Osteoblast (primary cell): ENCODE measurements at regions not wholly inside any gene's neighbourhood (a gene's known extent, or its start where the extent isn't known, plus 50 kb on each side); places are given as distances from the start of the nearest gene placed in this dataset.

ENCODE experiments used
- DNase-seq: peaks from one replicate; pipeline ENCODE4 v3.0.0; 2011; ENCODE audit warnings: low spot score, mixed read lengths; ENCODE audit not compliant: insufficient read length; ENCODE audit errors: missing footprints
- H2AFZ ChIP-seq: 2 replicates; pipeline ENCODE4 v1.6.0; 2011; ENCODE audit warnings: mild to moderate bottlenecking, low read length
- H3K27ac ChIP-seq: 2 replicates; pipeline ENCODE4 v1.5.1; 2011; ENCODE audit warnings: mild to moderate bottlenecking, low read depth, low read length, moderate library complexity
- H3K27me3 ChIP-seq: 2 replicates; pipeline ENCODE4 v1.6.0; 2012; ENCODE audit warnings: mild to moderate bottlenecking, control low read depth, inconsistent platforms, low read length, moderate library complexity; ENCODE audit not compliant: insufficient read depth
- H3K36me3 ChIP-seq: 2 replicates; pipeline ENCODE4 v1.5.1; 2011; ENCODE audit warnings: mild to moderate bottlenecking, low read length, control low read depth, moderate library complexity; ENCODE audit not compliant: insufficient read depth
- H3K4me1 ChIP-seq: 2 replicates; pipeline ENCODE4 v1.5.1; 2011; ENCODE audit warnings: mild to moderate bottlenecking, low read length, control low read depth, moderate library complexity; ENCODE audit not compliant: insufficient read depth
- H3K4me2 ChIP-seq: 2 replicates; pipeline ENCODE4 v1.6.0; 2011; ENCODE audit warnings: mild to moderate bottlenecking, low read length; ENCODE audit not compliant: insufficient read depth
- H3K4me3 ChIP-seq: fragments of 200-600 bp; sonication (generic); 3 replicates; pipeline ENCODE4 v1.5.1; 2012; ENCODE audit warnings: mild to moderate bottlenecking, low read length, inconsistent platforms; ENCODE audit not compliant: insufficient read depth
- H3K79me2 ChIP-seq: 2 replicates; pipeline ENCODE4 v1.6.0; 2012; ENCODE audit warnings: mild to moderate bottlenecking, low read length, control low read depth, inconsistent platforms; ENCODE audit not compliant: insufficient read depth
- H3K9me3 ChIP-seq: 2 replicates; pipeline ENCODE4 v1.5.1; 2011; ENCODE audit warnings: low read depth, low read length, control low read depth
- H4K20me1 ChIP-seq: 2 replicates; pipeline ENCODE4 v1.6.0; 2012; ENCODE audit warnings: mild to moderate bottlenecking, low read length, control low read depth; ENCODE audit not compliant: insufficient read depth
- TF ChIP-seq, protein P1 (sequence below): IDR thresholded peaks from 2 replicates; pipeline ENCODE4 v1.5.1; 2011; ENCODE audit warnings: mild to moderate bottlenecking, low read depth, low read length, moderate library complexity; ENCODE audit errors: extremely low read depth

DNA sequence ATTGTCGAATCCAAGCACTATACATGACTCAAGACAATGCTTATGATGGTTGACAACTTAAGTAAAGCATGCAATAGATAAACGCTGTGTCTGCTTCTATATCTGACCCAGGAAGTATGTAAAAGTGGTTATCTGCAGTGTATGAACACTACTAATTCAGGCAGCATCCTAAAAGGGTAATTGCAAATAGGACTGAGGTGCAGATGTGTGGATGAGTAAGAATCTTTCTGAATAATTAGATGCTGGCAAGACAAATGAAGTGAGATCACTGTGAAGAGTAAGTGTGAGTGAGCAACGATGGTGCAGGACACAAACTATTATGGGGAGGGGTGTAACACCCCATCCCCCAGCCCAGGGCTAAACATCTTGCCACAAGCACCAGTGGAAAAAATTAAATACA is 195.7 kb upstream of the CHRNA7 start:
- H3K27me3 ChIP-seq = no peaks in the 10 kb centered on the region
- H3K9me3 ChIP-seq = no peaks in the 10 kb centered on the region
- no peak overlapping the region for H2AFZ ChIP-seq
- no peaks in the 10 kb centered on the region for H3K4me1 ChIP-seq
- H3K27ac ChIP-seq = no peak overlapping the region
- no peak for DNase-seq
- TF ChIP-seq, protein P1, sequence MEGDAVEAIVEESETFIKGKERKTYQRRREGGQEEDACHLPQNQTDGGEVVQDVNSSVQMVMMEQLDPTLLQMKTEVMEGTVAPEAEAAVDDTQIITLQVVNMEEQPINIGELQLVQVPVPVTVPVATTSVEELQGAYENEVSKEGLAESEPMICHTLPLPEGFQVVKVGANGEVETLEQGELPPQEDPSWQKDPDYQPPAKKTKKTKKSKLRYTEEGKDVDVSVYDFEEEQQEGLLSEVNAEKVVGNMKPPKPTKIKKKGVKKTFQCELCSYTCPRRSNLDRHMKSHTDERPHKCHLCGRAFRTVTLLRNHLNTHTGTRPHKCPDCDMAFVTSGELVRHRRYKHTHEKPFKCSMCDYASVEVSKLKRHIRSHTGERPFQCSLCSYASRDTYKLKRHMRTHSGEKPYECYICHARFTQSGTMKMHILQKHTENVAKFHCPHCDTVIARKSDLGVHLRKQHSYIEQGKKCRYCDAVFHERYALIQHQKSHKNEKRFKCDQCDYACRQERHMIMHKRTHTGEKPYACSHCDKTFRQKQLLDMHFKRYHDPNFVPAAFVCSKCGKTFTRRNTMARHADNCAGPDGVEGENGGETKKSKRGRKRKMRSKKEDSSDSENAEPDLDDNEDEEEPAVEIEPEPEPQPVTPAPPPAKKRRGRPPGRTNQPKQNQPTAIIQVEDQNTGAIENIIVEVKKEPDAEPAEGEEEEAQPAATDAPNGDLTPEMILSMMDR = no peak
- no peaks in the 10 kb centered on the region for H3K36me3 ChIP-seq
- H4K20me1 ChIP-seq = no peaks in the 10 kb centered on the region
- H3K4me3 ChIP-seq = no peak overlapping the region
- no peak overlapping the region for H3K4me2 ChIP-seq
- no peaks in the 10 kb centered on the region for H3K79me2 ChIP-seq

DNA sequence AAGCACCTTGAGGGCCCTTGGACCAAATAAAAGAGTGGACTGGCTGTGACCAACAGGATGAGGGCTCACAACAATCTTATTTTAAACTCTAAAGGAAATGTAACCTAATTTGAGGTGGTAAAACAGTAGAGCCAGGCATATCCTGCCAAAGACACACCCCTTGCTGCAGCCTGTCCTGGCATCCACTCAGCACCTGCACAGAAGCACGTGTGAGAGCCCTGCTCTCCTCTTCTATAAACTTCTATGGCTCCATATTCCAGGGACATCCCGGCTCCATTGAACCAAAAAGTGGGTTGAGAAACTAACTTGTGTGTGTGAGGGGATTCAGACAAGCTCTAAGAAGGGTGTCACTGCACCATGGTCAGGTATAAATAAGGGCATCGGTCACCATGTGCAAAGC is 190.9 kb upstream of the CHRNA7 start:
- Histone ChIP-seq H3K36me3 (no peaks in the 10 kb centered on the region), H3K4me2 (no peak overlapping the region), H4K20me1 (no peaks in the 10 kb centered on the region), H2AFZ (no peak overlapping the region), H3K27me3 (no peaks in the 10 kb centered on the region), H3K9me3 (no peaks in the 10 kb centered on the region), H3K4me1 (no peaks in the 10 kb centered on the region), H3K4me3 (no peak overlapping the region), H3K27ac (no peak overlapping the region), H3K79me2 (no peaks in the 10 kb centered on the region)
- DNase-seq = no peak
- TF ChIP-seq, protein P1 = no peak

DNA sequence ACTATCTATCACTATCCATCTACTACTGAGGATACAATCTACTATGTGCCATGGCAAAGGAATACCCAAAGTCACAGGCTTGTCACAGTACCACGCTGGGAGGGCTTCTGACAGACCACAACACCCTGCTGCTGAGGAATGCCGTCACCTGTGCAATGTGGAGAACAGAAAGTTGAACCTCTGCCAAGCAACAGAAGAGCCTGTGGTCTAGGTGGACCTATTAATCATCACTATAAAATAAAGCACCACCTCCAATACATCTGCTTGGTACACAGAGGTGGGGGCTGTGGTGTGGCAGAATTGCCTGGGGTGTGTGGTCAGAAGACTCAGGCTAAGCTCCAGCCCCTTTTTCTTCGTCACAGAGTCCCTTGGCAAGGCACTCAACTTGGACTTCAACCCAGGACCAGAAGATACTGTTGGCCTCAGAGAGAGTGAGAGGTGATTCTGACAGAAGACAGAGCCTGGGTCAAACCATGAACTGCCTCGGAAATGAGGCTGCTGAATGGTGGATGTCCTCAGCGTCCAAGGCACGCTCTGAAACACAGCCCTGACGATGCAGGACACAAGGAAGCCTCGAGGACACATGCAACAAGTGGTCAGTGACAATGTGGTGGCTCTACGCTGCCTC is 189.4 kb upstream of the CHRNA7 start:
- Histone ChIP-seq H3K9me3 (no peaks in the 10 kb centered on the region), H2AFZ (no peak overlapping the region), H3K36me3 (no peaks in the 10 kb centered on the region), H3K79me2 (no peaks in the 10 kb centered on the region), H3K27me3 (no peaks in the 10 kb centered on the region), H3K4me3 (no peak overlapping the region), H3K4me1 (no peaks in the 10 kb centered on the region), H3K27ac (no peak overlapping the region), H3K4me2 (no peak overlapping the region), H4K20me1 (no peaks in the 10 kb centered on the region)
- no peak for DNase-seq
- TF ChIP-seq, protein P1 = no peak

DNA sequence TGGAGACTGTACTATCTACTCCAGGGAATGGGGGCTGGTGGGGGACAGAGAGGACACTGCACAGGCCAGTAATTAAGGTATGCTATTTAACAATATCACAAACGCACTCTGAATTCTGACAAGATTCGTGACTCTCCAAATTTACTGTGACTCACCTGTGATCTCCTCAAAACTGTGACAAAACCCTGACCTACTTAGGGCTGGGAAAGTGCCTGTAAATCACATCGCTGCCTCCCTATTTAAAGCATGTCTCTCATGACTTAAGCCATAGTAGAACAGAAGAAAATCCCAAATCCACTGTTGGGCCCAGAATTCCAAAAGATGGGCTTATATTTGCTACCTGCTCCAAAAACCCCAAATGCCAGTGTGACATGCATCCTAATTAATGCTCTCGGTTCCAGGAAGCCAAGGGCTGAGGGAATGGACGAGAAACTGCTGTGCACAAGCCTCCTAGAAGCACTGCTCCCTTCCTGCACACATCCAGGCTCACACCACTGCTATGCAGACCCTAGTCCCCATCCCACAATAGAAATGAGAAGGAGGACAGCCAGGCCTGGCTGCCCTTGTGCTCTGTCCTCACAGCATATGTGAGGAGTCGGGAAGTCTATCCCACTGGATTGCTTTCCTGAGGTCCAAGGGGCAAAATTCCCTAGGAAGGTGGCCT is 187.7 kb upstream of the CHRNA7 start:
- H3K9me3 ChIP-seq = no peaks in the 10 kb centered on the region
- H3K4me2 ChIP-seq = no peak overlapping the region
- no peaks in the 10 kb centered on the region for H3K4me1 ChIP-seq
- no peaks in the 10 kb centered on the region for H4K20me1 ChIP-seq
- H3K36me3 ChIP-seq = no peaks in the 10 kb centered on the region
- no peak overlapping the region for H2AFZ ChIP-seq
- no peak for DNase-seq
- no peak overlapping the region for H3K27ac ChIP-seq
- H3K79me2 ChIP-seq = no peaks in the 10 kb centered on the region
- no peak overlapping the region for H3K4me3 ChIP-seq
- H3K27me3 ChIP-seq = no peaks in the 10 kb centered on the region
- TF ChIP-seq, protein P1 = no peak
